Neuronal stem cell (in vitro differentiated cells): ENCODE measurements at regions not wholly inside any gene's neighbourhood (a gene's known extent, or its start where the extent isn't known, plus 50 kb on each side); places are given as distances from the start of the nearest gene placed in this dataset.

Experiments
- DNase-seq: peaks from one replicate; pipeline ENCODE4 v3.0.0-alpha.2; 2013; ENCODE audit warnings: low spot score
- H2AFZ ChIP-seq: one replicate; pipeline ENCODE4 v1.6.1; 2013; ENCODE audit warnings: mild to moderate bottlenecking, low read length, inconsistent platforms
- H2AK5ac ChIP-seq: 2 replicates; pipeline ENCODE4 v1.6.1; 2013; ENCODE audit warnings: low read depth, mild to moderate bottlenecking, inconsistent platforms, low read length, moderate library complexity, mixed read lengths
- H2BK120ac ChIP-seq: 2 replicates; pipeline ENCODE4 v1.6.1; 2013; ENCODE audit warnings: low read depth, mild to moderate bottlenecking, inconsistent platforms, low read length, moderate library complexity, mixed read lengths
- H2BK12ac ChIP-seq: one replicate; pipeline ENCODE4 v1.6.1; 2013; ENCODE audit warnings: low read length, inconsistent platforms
- H2BK15ac ChIP-seq: 2 replicates; pipeline ENCODE4 v1.6.1; 2013; ENCODE audit warnings: mild to moderate bottlenecking, low read length, inconsistent platforms, mixed read lengths
- H2BK5ac ChIP-seq: one replicate; pipeline ENCODE4 v1.6.1; 2013; ENCODE audit warnings: inconsistent platforms, mild to moderate bottlenecking, low read length, moderate library complexity
- H3K14ac ChIP-seq: one replicate; pipeline ENCODE4 v1.6.1; 2013; ENCODE audit warnings: low read length, inconsistent platforms
- H3K18ac ChIP-seq: 2 replicates; pipeline ENCODE4 v1.6.1; 2013; ENCODE audit warnings: low read length, inconsistent platforms
- H3K23ac ChIP-seq: 2 replicates; pipeline ENCODE4 v1.6.1; 2013; ENCODE audit warnings: low read depth, mild to moderate bottlenecking, mixed read lengths, low read length, inconsistent platforms; ENCODE audit not compliant: poor library complexity
- H3K27ac ChIP-seq: replicated peaks from 3 replicates; pipeline ENCODE4 v1.5.1; 2013; ENCODE audit warnings: low read length, inconsistent platforms
- H3K27me3 ChIP-seq, 3 experiments: 2 replicates each; pipeline ENCODE4 v1.6.1; 2013; ENCODE audit warnings: low read length in 3 of 3, mild to moderate bottlenecking in 2 of 3, inconsistent platforms in 1 of 3, low read depth in 1 of 3, mixed read lengths in 1 of 3, moderate library complexity in 1 of 3; ENCODE audit not compliant: control insufficient read depth in 3 of 3, insufficient read depth in 3 of 3
- H3K36me3 ChIP-seq, 2 donors: replicated peaks in 1 of 2; 2 replicates each; pipeline ENCODE4 v1.6.1; 2013; ENCODE audit warnings: low read length in 2 of 2; ENCODE audit not compliant: control insufficient read depth in 2 of 2, insufficient read depth in 2 of 2
- H3K4ac ChIP-seq: 2 replicates; pipeline ENCODE4 v1.6.1; 2013; ENCODE audit warnings: inconsistent platforms, mild to moderate bottlenecking, low read length, moderate library complexity
- H3K4me1 ChIP-seq, 2 donors: 1 replicate in 1 of 2; 2 replicates in 1 of 2; pipeline ENCODE4 v1.6.1; 2013; ENCODE audit warnings: low read length in 2 of 2, low read depth in 1 of 2; ENCODE audit not compliant: control insufficient read depth in 2 of 2, insufficient read depth in 1 of 2
- H3K4me2 ChIP-seq: one replicate; pipeline ENCODE4 v1.6.1; 2013; ENCODE audit warnings: mild to moderate bottlenecking, low read length, inconsistent platforms; ENCODE audit not compliant: insufficient read depth, poor library complexity, severe bottlenecking
- H3K4me3 ChIP-seq, 2 donors: 2 replicates each; pipeline ENCODE4 v1.5.1; 2013; ENCODE audit warnings: low read length in 2 of 2, mild to moderate bottlenecking in 2 of 2, inconsistent platforms in 1 of 2, moderate library complexity in 1 of 2
- H3K79me1 ChIP-seq: one replicate; pipeline ENCODE4 v1.6.1; 2013; ENCODE audit warnings: low read depth, mild to moderate bottlenecking, inconsistent platforms, low read length, moderate library complexity
- H3K9ac ChIP-seq: one replicate; pipeline ENCODE4 v1.6.1; 2013; ENCODE audit warnings: mild to moderate bottlenecking, low read depth, low read length, inconsistent platforms; ENCODE audit not compliant: poor library complexity
- H3K9me3 ChIP-seq, 2 donors: replicated peaks in 1 of 2; 2 replicates each; pipeline versions ENCODE3 to v1.6.1; 2013; ENCODE audit warnings: low read length in 2 of 2, mild to moderate bottlenecking in 2 of 2, inconsistent platforms in 1 of 2, low read depth in 1 of 2, mixed read lengths in 1 of 2, moderate library complexity in 1 of 2; ENCODE audit not compliant: control insufficient read depth in 2 of 2, insufficient read depth in 1 of 2
- H4K8ac ChIP-seq: one replicate; pipeline ENCODE4 v1.6.1; 2013; ENCODE audit warnings: low read depth, mild to moderate bottlenecking, inconsistent platforms, low read length, moderate library complexity
- H4K91ac ChIP-seq: one replicate; pipeline ENCODE4 v1.6.1; 2013; ENCODE audit warnings: low read length, low read depth, mild to moderate bottlenecking, inconsistent platforms; ENCODE audit not compliant: poor library complexity
- WGBS, 2 donors: extraction: QIAGEN DNeasy Blood & Tissue Kit; methylation state at CpG; one replicate each; pipeline ENCODE4 v1.1.7; 2013; ENCODE audit warnings: missing lambda C conversion rate in 2 of 2, mixed read lengths in 1 of 2; ENCODE audit not compliant: insufficient read length in 2 of 2, insufficient replicate concordance in 1 of 2; ENCODE audit errors: extremely low coverage in 2 of 2; 5-methylcytosine and 5-hydroxymethylcytosine counted together

DNA sequence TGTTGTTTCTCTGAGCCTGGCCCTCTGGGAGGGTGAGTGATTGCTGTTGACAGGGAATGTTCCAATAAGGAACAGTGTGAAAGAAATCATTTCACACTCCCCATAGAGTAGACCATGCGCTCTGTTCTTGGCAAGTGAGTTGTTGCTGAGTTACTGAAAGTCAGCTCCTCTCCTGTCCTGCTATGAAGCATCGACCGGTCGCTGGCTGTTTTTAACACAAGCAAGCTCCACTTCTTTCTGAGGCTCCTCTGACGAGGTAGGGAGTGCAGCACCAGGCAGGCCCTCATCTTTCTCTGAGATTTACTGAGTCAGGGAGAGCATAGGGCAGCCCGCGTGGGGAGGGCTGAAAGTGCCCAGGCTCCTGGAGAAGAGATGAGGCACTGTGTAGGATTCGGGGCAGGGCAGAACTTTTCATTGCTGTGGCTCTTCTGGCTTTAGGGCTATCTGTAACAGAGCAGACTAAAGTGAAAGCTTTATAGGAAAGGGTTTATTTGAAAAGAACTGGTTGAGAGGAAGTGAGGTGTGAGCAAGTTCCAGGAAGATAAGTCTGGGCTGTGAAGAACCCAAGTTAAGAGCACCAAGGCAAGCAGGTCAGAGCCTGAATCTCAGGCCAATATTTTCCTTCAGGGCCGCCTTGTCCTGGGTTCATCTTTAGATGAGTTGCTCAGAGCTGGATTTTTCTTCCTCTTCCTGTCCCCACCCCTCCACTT, 332.2 kb downstream of the CCSER2 start:
- no peak overlapping the region for H2AK5ac ChIP-seq
- H3K9me3 ChIP-seq: no peaks in the 10 kb centered on the region
- no peak overlapping the region for H2BK120ac ChIP-seq
- H3K14ac ChIP-seq: no peak overlapping the region
- H3K4me1 ChIP-seq: peaks cover 0 to 5% of the 10 kb centered on the region in 2 donors
- H3K4me2 ChIP-seq: no peak overlapping the region
- H3K27ac ChIP-seq: no peak overlapping the region
- H3K23ac ChIP-seq: no peak overlapping the region
- DNase-seq: no peak
- H3K4me3 ChIP-seq: no peak overlapping the region
- no peak overlapping the region for H3K18ac ChIP-seq
- peak overlapping the region; percentile 29 for H2AFZ ChIP-seq
- no peak overlapping the region for H2BK12ac ChIP-seq
- H4K91ac ChIP-seq: no peak overlapping the region
- H3K36me3 ChIP-seq: no peaks in the 10 kb centered on the region
- no peak overlapping the region for H3K9ac ChIP-seq
- no peak overlapping the region for H4K8ac ChIP-seq
- H2BK15ac ChIP-seq: no peak overlapping the region
- no peaks in the 10 kb centered on the region for H3K79me1 ChIP-seq
- H3K4ac ChIP-seq: no peak overlapping the region
- H3K27me3 ChIP-seq: no peaks in the 10 kb centered on the region
- no CpG with 5 or more reads among the region's 9 CpGs for WGBS, 2 donors
- H2BK5ac ChIP-seq: no peak overlapping the region

DNA sequence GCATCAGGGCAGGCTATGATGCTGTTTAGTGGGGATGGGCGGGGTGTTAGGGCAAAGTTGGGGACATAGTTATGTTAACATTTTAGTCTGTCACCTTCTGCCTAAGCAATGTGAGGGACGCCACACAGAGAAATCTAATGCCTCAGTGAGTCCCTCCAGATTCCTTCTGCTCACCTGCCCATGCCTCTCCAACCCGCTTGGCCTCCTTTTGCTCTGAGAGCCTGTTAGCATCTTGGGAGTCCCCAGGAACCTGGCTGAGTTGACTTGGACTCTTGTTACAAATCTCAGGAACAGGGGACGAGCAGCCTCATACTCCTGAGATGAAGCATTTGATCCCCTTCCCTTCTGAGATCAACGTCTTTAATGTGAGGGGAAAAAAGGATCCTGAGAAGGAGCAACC, 336.8 kb downstream of the CCSER2 start:
- H2BK12ac ChIP-seq: no peak overlapping the region
- H4K8ac ChIP-seq: no peak overlapping the region
- no peak overlapping the region for H3K4ac ChIP-seq
- H3K4me3 ChIP-seq: no peak overlapping the region
- H3K36me3 ChIP-seq: no peaks in the 10 kb centered on the region
- H3K18ac ChIP-seq: no peak overlapping the region
- peaks cover 0 to 3% of the 10 kb centered on the region in 2 donors for H3K4me1 ChIP-seq
- no peaks in the 10 kb centered on the region for H3K79me1 ChIP-seq
- no peak overlapping the region for H2BK15ac ChIP-seq
- H3K9me3 ChIP-seq: no peaks in the 10 kb centered on the region
- no peaks in the 10 kb centered on the region for H3K27me3 ChIP-seq
- no peak overlapping the region for H2AFZ ChIP-seq
- no peak overlapping the region for H2BK5ac ChIP-seq
- no peak overlapping the region for H3K14ac ChIP-seq
- no peak for DNase-seq
- no peak overlapping the region for H3K27ac ChIP-seq
- H3K23ac ChIP-seq: no peak overlapping the region
- no CpG with 5 or more reads among the region's 5 CpGs for WGBS, 2 donors
- no peak overlapping the region for H2AK5ac ChIP-seq
- H3K9ac ChIP-seq: no peak overlapping the region
- no peak overlapping the region for H2BK120ac ChIP-seq
- H4K91ac ChIP-seq: no peak overlapping the region
- H3K4me2 ChIP-seq: no peak overlapping the region

DNA sequence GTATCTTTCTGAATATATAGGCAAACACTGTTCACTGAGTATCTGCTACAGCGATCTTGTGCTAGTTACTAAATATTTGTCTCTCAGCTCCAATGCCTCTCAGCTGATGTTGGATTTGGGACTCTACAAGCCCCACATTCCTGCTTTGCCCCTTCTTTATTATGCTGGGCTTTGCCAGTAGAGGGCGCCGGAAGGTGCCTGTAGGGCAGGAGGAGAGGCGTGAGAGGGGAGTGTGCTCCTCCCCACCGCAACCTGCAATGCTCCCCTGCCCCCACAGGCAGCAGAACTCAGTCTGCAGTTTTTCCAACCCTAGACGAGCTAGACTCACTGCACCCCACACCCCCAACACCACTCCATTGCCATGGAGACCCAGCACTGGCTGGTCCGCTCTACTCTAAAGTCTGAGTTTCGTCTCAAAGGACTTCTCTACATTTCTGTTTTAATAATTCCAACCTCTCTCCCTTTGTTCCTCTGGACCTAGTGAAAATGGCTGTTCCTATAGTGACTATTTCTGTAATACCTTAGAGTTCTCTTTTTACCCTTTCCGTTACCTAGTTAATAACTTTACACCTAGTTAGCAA, 337.6 kb downstream of the CCSER2 start:
- no peak overlapping the region for H3K9ac ChIP-seq
- no peak overlapping the region for H2BK15ac ChIP-seq
- H2AK5ac ChIP-seq: no peak overlapping the region
- H3K9me3 ChIP-seq: no peaks in the 10 kb centered on the region
- no peak overlapping the region for H3K27ac ChIP-seq
- H3K4me3 ChIP-seq: no peak overlapping the region
- no peak overlapping the region for H2BK12ac ChIP-seq
- H2AFZ ChIP-seq: no peak overlapping the region
- no peaks in the 10 kb centered on the region for H3K36me3 ChIP-seq
- H3K4me1 ChIP-seq: peaks cover 0 to 1% of the 10 kb centered on the region in 2 donors
- no peak overlapping the region for H2BK120ac ChIP-seq
- no peak overlapping the region for H2BK5ac ChIP-seq
- no peak overlapping the region for H3K4ac ChIP-seq
- no peak overlapping the region for H4K8ac ChIP-seq
- no peak overlapping the region for H4K91ac ChIP-seq
- H3K18ac ChIP-seq: no peak overlapping the region
- no peak for DNase-seq
- no peak overlapping the region for H3K4me2 ChIP-seq
- H3K14ac ChIP-seq: no peak overlapping the region
- H3K79me1 ChIP-seq: no peaks in the 10 kb centered on the region
- WGBS, 2 donors: no CpG with 5 or more reads among the region's 9 CpGs
- H3K27me3 ChIP-seq: no peaks in the 10 kb centered on the region
- no peak overlapping the region for H3K23ac ChIP-seq

DNA sequence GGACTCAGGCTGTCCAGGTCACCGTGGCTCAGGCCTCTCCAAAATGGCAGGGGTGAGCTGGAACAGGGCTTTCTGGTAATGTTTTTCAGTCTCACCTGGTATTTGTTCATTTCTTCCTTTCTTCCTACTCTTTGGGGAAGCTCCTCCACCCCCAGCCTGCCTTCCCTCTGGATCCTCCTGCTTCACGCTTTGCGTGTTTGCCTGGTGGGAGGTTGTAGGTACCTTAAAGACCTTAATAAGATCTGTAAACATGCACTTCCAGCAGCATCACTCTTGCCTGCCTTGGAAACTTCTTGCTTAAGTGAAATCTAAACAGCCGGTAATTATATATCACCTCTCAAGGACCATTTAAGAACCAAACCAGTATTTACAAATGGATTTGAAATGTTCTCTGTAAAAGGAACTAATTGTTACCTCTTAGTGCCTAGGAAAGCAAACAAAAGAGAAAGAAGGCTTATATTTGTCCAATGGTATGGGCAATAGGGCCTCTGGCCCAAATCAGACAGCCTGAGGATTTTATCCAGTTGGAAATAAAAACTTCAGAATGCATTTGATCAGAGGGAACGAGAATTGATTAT, 339.9 kb downstream of the CCSER2 start:
- Histone ChIP-seq H3K14ac (no peak overlapping the region), H4K8ac (no peak overlapping the region)

More for the DNA sequence above, 339.9 kb downstream of the CCSER2 start:
- Histone ChIP-seq H3K79me1 (no peaks in the 10 kb centered on the region), H3K23ac (no peak overlapping the region), H2BK120ac (no peak overlapping the region), H2BK15ac (no peak overlapping the region), H3K4ac (no peak overlapping the region), H3K18ac (peak overlapping the region; percentile 32), H2AK5ac (no peak overlapping the region), H3K9me3 (no peaks in the 10 kb centered on the region), H3K4me1 (no peaks in the 10 kb centered on the region), H4K91ac (no peak overlapping the region), H3K9ac (no peak overlapping the region), H3K27ac (no peak overlapping the region), H2AFZ (no peak overlapping the region), H3K27me3 (no peaks in the 10 kb centered on the region), H3K4me3 (no peak overlapping the region), H3K36me3 (no peaks in the 10 kb centered on the region), H2BK5ac (no peak overlapping the region), H3K4me2 (no peak overlapping the region), H2BK12ac (no peak overlapping the region)
- DNase-seq: no peak
- no CpG with 5 or more reads among the region's 5 CpGs for WGBS, 2 donors
